GM19238 (cell line): ENCODE measurements at regions not wholly inside any gene's neighbourhood (a gene's known extent, or its start where the extent isn't known, plus 50 kb on each side); places are given as distances from the start of the nearest gene placed in this dataset.

Experiments
- DNase-seq: peaks from one replicate; pipeline ENCODE4 v3.0.0; 2011; ENCODE audit warnings: low spot score; ENCODE audit not compliant: insufficient read length

DNA sequence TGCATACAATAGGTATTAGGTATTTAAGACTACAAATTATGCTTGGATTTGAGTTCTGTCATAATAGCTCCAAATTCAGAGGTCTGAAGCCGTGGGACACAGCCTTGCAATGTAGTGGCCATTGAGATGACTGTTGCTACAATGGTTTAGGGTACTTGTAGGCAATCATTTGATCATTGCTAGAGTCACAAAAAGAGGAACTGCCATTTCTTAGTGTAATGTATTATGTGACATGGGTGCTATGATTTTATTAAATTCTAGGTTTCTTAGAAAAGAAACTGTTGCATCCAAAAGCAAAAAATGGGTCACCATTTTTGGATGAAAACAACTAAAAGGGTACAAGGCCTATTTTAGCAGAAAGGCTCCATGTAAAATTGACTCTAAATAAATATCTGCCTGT, 129.9 kb upstream of the ZNF644 start:
- DNase-seq: no peak

DNA sequence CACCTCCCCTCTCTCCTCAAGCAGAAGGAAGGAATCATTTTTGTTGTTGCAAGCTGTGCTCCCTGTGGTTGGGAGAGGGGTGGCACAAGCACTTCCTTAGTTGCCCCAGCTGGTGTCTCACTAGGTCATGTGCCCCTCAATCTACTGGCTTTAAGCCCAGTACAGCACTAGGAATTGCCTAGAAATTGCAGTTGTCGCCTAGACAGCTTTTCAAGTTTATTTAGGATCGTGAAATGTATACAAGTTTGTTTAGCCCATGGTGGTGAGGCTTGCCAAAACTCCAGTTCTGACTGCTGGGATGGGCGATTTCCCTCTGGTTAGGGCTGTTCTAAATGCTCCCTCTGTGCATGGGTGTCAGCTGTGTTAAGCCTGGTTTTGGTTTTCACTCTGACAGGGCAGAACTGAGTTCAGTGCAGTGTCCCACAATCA, 126.8 kb upstream of the ZNF644 start:
- no peak for DNase-seq

DNA sequence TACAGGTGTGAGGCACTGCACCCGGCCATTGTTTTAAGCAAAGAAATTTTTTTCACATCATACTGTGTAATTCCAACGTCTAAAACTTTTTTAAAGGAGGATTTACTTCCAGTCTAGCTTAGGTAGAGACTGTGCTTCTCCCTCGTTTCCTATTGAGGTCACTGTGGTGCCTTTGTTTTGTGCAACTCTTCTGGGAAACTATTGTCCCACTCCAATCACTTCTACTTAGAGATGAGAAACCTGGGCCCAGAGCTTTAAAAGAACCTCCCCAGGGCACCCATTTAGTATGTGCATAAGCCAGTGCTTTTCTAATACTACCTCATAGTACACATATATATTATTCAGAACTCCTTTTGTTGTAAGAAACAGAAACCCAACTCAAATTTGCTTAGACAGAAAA, 120.0 kb upstream of the ZNF644 start:
- no peak for DNase-seq

DNA sequence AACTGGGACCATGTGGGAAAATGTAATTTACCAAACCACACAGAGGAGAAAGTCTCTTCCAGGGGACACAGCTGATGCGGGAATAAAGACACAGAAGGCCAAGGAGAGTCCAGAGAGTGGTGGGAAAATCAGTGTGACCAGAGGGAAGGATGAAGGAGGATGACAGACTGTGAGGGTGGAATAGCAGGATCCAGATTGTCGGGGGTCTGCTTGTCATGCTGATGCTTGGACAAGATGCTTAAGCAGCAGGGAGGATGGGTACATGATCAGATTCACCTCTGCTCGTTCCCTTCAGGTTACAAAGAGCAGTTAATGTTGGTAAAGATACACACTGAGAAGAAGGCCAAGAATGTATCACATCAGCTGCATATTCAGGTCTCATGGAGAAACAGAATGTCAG, 117.1 kb upstream of the ZNF644 start:
- DNase-seq: no peak

DNA sequence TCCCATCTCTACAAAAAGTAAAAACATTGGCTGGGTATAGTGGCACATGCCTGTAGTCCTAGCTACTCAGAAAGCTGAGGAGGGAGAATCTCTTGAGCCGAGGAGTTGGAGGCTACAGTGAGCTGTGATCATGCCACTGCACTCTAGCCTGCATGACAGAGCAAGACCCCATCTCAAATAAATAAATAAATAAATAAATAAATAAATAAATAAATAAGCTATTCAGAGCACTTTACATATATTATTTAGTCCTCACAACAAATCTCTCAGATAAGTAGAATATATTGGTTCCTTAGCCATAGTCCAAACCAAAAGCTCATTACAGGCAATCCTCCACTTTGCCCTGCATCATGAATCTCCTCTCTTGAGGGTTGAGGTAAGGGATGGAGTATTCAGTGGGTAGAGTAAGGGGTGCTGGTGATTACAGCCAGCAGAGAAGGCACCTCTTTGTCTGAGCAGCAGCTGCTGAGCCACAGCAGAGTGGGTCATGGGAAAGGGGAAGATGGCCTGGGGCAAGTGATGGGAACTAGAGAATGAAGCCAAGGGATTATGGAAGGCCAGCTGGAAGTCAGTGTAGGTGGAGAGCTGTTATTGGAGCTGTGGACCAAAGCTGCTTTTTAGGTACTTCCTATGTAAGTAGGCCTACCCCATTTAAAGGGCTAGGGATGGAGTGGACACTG, 115.5 kb upstream of the ZNF644 start:
- DNase-seq: no peak

DNA sequence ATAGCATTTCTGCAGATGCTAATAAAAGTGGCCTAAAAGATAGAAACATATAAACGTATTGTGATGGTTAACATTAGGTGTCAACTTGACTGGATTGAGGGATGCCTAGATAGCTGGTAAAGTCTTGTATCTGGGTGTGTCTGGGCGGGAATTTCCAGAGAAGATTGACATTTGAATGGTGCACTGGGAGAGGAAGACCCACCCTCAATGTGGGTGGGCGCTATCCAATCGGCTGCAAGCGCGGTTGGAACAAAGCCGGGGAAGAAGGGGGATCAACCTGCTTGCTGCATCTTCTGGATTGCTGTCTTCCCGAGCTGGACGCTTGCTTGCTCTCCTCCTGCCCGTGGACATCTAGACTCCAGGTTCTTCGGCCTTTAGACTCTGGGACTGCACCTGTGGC, 114.0 kb upstream of the ZNF644 start:
- no peak for DNase-seq

DNA sequence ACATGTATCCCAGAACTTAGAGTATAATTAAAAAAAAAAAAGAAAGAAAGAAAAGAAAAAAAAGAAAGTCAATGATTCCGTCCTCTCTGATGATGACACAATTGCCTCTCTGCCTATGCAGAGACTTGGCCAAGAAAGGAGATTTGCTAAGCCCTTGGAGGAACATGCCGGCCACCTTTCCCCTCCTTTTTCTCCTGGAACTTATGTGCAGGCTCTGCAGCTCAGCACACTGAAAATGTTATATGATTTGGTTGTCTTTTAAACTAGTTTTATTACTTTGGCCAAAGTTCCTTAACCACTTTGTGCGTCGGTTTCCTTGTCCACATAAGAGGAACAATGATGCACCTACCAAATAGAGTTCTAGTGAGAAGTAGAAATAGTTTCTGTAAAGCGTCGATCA, 111.4 kb upstream of the ZNF644 start:
- no peak for DNase-seq

DNA sequence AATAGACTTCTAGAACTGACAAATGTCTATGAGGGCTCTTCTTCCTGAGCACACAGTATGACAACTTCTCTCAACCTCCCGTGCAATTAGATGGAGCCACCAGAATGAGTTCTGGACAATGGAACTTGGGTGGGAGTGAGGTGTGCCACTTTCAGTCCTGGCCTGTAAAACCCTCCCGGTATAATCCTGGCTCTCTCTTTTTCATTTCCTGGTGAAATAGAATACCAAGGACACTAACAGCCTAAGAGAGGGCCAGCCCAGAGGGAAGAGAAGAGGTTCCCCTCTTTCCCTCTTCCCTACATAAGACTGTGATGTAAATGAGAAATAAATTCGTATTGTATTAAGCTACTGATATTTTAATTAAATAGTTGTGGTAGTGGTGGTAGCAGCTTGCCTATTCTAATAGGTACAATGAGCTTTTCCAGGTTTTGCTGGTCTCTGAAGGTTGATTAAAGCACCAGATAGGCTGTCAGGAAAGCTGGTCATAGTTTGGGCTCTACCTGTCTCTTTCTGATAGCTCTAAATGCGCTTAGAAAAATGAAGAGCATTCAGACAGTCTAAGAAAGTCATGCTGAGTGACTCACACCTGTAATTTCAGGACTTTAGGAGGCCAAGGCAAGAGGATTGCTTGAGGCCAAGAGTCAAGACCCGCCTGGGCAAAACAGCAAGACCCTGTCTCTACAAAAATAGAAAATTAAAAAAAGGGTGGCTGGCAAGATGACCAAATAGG, 108.6 kb upstream of the ZNF644 start:
- DNase-seq: no peak

DNA sequence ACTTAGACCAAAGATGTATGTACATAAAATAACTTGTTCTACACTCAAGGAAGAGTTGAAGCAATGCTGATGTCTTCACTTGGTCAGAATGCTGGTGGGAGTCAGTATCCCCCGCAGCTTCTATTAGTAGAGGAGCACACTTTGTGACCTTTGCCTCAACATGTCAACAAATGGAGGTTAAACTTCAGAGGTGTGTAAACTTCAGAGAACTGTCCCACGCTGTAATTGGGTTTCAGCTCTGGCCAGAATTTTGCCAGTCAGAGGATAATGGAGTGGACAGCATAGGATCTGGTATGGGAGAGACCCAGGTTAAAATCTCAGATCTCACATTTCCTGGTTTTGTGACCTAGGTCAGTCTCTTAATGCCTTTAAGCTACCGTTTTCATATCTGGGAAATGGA, 107.6 kb upstream of the ZNF644 start:
- no peak for DNase-seq

DNA sequence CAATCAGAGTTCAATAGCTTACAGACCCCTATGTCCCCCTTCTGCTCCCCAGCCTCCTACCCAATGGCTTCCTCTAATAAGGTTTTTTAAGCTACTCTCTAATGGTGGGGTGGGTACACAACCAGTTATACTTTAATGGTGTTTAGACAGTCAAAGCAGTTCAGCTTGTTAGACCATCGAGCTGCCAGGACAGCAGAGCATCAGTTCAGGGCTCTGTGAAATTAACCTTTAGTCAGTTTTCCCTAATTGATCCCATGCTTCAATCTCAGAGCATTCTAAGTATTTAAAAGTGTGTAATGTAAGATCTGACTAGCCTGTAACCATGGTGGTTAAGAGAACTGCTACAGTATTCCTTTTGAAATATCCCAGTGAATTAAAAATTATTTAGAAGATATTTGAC, 107.2 kb upstream of the ZNF644 start:
- DNase-seq: no peak

DNA sequence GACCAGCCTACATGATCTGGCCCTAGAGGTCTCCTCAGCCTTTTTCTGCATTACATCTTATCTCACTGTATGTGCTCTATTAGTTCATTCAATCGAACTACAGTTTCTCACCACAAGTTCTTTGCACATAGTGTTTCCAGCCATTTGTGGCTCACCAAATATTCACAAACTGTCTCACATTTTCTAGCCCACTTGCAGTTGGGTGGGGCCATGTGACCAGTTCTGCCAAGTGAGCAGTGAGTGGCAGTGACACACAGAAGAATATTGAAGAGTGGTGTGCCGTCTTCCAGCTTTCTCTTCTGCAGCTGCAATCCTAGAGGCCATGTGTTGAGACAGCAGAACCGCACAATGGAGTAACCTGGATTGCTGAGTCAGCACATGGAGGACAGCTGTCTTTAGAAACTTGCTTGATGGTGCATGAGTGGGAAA, 103.2 kb upstream of the ZNF644 start:
- DNase-seq: no peak

DNA sequence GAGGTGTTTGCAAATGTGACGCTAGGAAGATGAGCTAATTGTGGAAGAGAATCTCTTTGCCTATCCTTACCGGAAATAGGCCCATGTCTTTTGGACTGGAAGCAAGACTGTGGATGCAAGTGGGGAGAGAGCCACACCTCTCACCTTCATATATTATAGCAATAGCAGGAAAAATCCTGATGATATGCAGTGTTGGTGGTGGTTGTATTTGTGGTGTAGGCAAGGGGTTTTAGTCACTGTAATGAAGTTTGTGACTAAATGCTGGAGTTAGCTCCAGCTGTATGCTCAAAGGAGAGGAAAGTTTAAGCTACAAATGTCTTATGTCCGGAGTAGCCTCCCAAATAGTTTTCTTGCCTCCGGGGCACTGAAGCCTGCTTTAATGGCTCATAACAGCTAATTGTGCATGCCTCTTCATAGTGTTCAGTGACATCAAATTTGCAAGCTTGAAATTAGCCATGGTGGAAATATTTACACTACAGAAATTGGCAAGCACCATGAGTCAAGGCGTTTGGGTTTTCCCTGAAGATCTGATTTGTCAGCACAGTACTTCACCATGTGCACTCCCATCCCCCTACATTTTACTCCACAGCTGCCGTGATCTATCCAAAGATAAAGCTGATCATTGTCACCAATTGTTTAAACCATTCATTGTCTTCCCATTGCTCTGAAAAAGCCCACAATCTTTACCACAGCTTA, 102.6 kb upstream of the ZNF644 start:
- no peak for DNase-seq

DNA sequence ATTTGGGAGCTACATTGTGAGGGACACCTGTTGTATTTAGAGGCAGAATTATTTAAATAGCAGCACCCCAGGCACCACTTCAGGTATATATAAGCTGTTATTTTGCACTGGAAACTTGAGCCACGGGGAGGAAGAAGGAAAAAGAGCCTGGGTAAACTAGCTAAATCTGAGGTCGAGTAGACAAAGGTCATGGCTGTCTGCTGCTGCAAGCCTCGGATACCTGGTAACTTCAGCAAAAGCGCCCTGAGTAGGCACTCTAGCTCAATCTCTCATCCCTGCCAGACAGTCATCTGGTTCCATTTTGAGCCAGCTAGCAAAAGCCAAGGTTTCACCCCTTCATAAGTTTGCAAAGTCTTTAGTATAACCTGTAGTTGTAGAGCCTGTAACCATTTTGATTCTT, 101.9 kb upstream of the ZNF644 start:
- DNase-seq: no peak

DNA sequence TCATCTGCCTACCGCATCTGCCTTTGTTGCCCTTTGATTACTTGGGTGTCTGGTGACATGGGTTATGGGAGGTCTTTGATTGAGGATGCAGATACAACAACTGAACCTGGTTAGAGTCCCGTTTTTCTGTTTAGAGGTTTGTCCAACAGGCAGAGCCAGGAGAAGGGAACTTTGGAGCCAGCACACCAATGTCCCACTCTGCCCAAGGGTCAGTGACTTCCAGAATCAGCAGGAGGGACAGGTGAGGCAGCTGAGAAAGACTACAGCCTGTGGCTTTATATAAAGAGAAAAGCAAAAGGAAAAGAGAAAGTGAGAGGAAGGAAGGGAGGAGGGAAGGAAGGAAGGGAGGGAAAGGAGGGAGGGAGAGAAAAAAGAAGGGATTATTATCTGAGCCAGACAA, 101.5 kb upstream of the ZNF644 start:
- DNase-seq: no peak

DNA sequence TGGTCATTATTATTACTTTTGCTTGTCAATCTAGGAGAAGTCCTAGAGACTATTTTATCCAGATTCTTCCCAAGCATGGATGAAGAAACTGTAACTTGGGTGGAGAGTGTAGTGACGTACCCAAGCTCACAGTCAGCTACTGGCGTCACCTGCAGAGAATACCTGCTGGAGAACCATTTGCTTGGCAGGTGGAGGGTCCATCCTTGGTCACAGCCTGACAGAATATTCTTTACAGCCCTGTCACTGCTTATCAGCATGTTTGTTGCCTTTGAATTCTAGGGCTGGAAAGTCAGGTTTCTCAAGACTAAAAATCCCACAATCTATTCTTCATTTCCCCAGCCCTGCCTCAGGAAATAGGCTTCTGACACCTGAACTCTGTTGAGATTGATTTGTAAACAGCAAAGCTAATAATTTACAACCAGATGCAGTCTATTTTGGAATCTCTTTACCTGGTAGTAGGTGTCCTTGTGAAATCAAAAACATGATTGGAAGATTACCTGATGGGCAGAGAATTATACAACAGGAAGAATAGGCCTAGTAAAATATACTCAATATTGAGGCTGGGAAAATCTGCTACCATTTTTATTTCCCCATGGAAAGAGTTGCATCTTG, 100.4 kb upstream of the ZNF644 start:
- DNase-seq: no peak

DNA sequence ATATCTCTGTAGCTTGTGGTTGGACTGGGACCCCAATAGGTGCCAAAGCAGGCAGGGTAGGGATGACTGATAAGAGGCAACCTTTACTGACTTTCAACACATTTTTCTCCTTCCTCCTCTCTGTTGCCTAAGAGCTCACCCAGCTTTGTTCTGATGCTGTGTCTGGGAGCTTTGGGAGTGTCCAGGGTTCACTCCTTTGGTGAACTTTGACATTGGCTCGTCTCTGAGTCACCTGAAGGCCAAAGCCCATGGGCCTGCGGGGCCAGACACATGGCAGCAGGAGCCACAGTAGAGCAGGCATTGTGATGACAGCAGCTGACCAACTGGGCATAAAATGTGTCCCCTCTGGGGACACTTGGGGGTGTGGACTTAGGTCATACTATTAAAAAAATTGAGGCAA, 99.5 kb upstream of the ZNF644 start:
- no peak for DNase-seq

DNA sequence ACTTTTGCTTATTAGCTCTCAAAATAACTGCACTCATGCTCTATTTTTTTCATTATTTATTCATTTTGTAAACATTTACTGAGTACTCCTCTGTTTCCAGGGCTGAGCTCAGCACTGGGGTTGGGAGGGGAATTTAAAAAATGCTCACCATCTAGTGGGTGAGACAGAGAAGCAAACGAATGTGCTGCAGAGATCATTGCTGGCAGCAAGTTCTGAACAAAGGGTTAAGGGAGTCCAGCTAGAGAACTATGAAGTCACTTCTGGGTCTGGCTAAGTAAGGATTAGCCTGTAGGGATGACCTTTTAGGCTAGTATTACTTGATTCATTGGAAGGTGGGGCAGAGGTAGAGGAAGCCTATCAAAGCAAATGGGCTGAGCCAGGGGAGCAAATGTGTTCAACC, 99.1 kb upstream of the ZNF644 start:
- no peak for DNase-seq

DNA sequence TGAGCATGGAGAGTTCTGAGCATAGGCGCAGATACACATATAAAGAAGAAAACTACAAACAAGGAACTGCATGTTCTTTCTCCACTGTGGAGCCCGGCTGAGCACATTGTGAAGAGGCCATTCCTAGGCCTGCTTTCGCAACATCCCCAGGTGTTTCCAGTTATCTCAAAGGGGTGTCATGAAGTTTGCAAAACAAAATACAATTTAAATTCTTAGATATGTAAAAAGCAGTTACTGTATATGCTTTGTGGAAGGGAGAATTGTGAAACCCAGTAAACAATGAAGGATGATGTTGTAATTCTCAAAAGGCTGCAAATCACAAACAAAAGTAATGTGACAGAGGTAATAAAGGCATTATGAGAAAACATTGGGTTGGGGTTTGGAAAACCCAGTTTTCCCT, 98.6 kb upstream of the ZNF644 start:
- no peak for DNase-seq

DNA sequence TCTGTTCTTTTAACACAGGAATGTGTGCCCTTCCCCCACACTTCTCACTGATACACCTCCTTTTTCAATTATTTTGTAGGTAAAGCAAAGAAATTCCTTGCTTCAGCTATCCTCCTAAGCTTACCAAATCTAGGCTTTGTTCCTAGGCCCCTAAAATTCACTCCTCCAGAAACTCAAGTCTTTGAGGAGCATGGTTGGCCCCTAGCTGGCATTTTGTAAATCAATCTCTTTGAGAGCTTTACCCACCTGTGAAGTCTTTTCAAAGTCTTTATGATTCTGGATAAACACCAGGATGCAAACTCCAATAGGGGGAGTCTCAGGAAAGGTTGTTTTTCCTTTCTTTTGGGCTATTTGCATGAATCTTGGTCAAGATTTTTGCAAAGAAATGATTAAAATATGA, 82.9 kb upstream of the ZNF644 start:
- DNase-seq: no peak

DNA sequence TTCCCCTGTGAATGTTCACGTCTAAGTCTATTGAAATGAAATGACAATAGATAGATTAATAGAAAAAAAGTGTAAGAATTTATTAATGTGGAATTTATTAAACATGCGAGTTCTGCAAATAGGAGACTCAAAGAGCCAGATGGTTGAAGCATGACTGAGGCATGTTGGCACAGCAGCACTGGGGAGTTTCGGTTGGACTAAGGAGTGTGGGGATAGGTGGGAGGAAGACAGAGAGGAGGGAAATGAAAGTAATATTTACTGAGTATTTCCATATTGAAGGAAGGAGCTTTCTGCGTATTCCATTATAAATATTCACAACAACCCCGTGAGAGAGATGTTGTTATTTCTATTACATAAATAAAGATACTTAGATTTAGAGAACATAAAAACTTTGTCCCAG, 79.5 kb upstream of the ZNF644 start:
- DNase-seq: no peak

DNA sequence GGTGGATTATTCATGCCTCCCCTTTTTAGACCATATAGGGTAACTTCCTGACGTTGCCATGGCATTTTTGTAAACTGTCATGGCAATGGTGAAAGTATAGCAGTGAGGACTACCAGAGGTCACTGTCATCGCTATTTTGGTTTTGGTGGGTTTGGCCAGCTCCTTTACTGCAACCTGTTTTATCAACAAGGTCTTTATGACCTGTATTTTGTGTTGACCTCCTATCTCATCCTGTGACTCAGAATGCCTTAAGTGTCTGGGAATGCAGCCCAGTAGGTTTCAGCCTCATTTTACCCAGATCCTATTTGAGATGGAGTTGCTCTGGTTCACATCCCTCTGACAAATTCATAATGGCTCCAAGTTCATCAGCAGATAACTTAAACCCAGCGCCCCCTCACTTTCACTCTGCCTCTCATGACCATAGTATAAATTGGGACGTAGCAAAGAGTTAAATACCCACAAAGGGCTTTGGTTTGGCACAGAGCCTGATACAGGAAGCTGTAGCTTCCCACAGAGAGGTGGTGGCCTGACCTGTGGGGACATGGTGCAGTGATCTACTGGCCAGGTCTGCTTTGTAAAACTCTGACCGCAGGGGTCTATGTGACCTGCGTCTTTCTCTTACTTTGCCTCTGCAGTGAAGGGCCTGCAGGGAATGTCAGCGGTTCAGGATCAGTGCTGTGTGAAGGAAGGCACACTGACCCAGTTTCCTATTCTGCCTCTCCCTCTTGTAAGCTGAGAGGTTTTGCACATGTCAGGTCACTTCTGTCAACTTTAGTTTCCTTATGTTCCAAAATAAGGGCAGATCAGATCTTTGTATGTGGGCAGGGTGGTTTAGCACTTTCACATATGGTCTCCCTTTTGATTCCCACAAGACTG, 78.1 kb upstream of the ZNF644 start:
- DNase-seq: no peak
